Activated naive CD8-positive, alpha-beta T cell treated with anti-CD3 and anti-CD28 coated beads, Interleukin-2, amount 10 ng/mL, durations not matched to agents 7 days and 5 days (primary cell): ENCODE measurements at regions not wholly inside any gene's neighbourhood (a gene's known extent, or its start where the extent isn't known, plus 50 kb on each side); places are given as distances from the start of the nearest gene placed in this dataset.

ENCODE experiments used
- ATAC-seq: fragments of 150-1000 bp; cut with Tn5 transposase; one replicate; pipeline ENCODE4 v1.10.0; 2021; ENCODE audit warnings: low read depth, moderate library complexity
- POLR2A ChIA-PET: fragments of 350-600 bp; sonication (Branson Sonifier 250); formaldehyde crosslinking; loops from one replicate; lab custom pipeline; 2021; ENCODE audit warnings: antibody characterized with exemption; lab: Charles Lee
- DNase-seq: peaks from one replicate; pipeline ENCODE4 v3.0.0; 2021
- H3K27ac Mint-ChIP-seq: one replicate; pipeline ENCODE4 v1.8.0; 2022; ENCODE audit warnings: mild to moderate bottlenecking, mixed read lengths
- H3K27me3 Mint-ChIP-seq: one replicate; pipeline ENCODE4 v1.8.0; 2022; ENCODE audit warnings: mild to moderate bottlenecking, moderate library complexity, mixed read lengths
- H3K36me3 Mint-ChIP-seq: one replicate; pipeline ENCODE4 v1.8.0; 2021; ENCODE audit warnings: mild to moderate bottlenecking, mixed read lengths
- H3K4me1 Mint-ChIP-seq: one replicate; pipeline ENCODE4 v1.8.0; 2021; ENCODE audit warnings: mixed read lengths
- H3K4me3 Mint-ChIP-seq: one replicate; pipeline ENCODE4 v1.8.0; 2022; ENCODE audit warnings: mild to moderate bottlenecking, moderate library complexity, mixed read lengths
- H3K9me3 Mint-ChIP-seq: one replicate; pipeline ENCODE4 v1.8.0; 2021; ENCODE audit warnings: mixed read lengths

DNA sequence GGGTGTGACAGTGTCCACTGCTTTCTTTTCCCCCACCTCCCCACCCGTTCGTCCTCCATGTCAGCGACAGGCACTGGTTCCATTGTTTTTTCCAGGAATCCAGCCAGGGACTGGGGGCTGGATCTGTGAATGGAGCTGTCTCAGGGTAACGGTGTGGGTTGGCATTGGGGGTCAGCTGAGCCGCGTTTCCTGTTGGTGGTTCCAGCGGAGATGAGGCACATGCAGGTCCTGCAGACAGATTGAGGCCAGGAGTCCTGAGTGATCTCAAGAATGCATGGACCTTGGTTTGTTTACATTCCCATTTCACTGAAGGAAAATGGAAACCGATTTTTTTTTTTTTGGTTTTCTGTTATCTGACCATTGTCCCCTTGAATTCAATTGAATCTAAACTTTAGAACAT lies 303.9 kb downstream of the FGF9 start:
- DNase-seq (no peak), ATAC-seq (no peak)
- Mint-ChIP-seq H3K4me1 (no peaks in the 10 kb centered on the region), H3K36me3 (no peaks in the 10 kb centered on the region), H3K27ac (no peak overlapping the region), H3K9me3 (no peaks in the 10 kb centered on the region), H3K4me3 (no peak overlapping the region), H3K27me3 (no peaks in the 10 kb centered on the region)
- POLR2A ChIA-PET = no interaction called here

DNA sequence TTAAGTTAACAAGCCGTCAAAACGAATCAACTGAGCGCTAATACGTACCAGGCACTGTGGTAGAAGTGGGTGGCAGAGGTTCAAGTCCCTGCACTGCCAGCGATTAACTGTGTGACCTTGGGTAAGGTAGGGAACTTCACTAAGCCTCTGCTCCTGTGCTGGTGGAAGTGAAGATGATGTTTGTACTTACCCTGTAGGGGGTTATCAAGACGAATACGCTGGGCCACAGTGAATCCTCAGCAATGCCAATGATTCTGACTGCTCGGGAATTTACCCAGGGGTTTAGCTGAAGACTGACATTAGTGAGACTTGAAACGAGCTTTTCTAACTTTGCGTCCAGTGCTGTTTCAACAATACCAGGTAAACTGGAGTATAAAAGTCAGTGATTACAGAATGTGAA lies 305.3 kb downstream of the FGF9 start:
- Mint-ChIP-seq H3K4me3 (no peak overlapping the region), H3K9me3 (no peaks in the 10 kb centered on the region), H3K4me1 (no peaks in the 10 kb centered on the region), H3K27ac (no peak overlapping the region), H3K27me3 (no peaks in the 10 kb centered on the region), H3K36me3 (no peaks in the 10 kb centered on the region)
- no peak for ATAC-seq
- DNase-seq = no peak
- POLR2A ChIA-PET = no interaction called here

DNA sequence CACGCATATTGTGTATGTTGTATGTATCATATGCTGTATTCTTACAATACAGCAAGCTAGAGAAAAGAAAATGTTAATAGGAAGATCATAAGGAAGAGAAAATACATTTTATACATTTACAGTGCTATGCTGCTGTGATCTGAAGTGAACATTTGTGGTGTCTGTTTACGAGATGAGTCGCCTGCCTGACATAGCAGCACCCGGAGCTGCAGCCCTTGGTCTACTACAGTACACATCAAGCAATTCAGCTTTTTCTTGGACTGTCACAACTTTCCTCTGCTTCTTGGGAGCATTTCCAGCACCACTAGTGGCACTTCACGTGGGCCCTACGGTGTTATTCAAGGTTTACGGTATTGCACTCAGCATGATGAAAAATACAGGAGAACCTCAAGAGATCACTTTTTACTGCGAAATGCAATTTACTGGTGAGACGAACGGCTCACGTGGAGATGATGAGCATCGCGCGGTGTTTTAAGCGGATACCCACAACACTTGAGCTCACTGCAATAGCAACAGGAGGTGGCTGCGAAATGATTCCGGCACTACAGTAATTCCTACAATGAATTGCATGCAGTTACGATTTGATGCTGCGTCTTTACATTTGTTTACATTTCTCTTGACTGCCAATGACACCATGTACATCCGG lies 308.4 kb downstream of the FGF9 start:
- H3K36me3 Mint-ChIP-seq = no peaks in the 10 kb centered on the region
- H3K4me3 Mint-ChIP-seq = no peak overlapping the region
- ATAC-seq = no peak
- no peaks in the 10 kb centered on the region for H3K9me3 Mint-ChIP-seq
- POLR2A ChIA-PET = no interaction called here
- H3K27ac Mint-ChIP-seq = no peak overlapping the region
- no peaks in the 10 kb centered on the region for H3K27me3 Mint-ChIP-seq
- H3K4me1 Mint-ChIP-seq = no peaks in the 10 kb centered on the region
- DNase-seq = no peak

DNA sequence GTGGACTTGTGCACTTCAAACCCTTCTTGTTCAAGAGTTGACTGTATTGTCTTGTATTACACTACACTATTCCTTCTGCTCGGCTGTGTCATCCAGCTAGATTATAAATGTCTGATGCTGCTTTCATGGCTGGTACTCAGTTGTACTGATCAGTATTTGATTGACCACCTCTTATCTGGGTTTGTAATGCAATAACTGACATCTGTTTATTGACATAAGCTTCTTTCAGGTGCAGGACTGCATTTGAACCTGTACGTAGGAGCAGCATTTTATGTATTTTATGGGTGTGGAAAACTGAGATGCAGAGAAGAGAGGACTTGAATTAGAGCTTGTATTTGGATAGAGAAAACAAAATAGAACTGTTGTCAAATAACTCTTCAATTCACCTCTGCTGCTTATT lies 309.2 kb downstream of the FGF9 start:
- Mint-ChIP-seq H3K27me3 (no peaks in the 10 kb centered on the region), H3K4me1 (no peaks in the 10 kb centered on the region), H3K36me3 (no peaks in the 10 kb centered on the region), H3K27ac (no peak overlapping the region), H3K9me3 (no peaks in the 10 kb centered on the region), H3K4me3 (no peak overlapping the region)
- no peak for DNase-seq
- no peak for ATAC-seq
- POLR2A ChIA-PET = no interaction called here

DNA sequence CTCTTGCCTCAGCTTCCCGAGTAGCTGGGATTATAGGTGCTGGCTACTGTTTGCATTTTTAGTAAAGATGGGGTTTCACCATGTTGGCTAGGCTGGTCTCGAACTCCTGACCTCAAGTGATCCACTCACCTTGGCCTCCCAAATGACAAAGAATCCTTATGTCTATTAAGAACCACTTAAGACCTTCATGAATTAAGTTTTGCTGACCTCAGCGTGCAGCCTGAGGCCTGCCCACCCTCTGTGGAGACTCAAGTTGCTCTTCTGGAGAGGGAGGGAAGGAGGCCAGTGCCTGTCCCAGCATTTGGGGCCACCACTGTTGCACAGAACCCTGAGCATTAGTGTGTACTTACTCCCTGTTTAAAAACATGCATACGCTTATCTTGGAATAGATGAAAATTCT lies 313.3 kb downstream of the FGF9 start:
- H3K4me1 Mint-ChIP-seq = no peaks in the 10 kb centered on the region
- POLR2A ChIA-PET = no interaction called here
- no peaks in the 10 kb centered on the region for H3K36me3 Mint-ChIP-seq
- no peaks in the 10 kb centered on the region for H3K9me3 Mint-ChIP-seq
- ATAC-seq = no peak
- H3K27me3 Mint-ChIP-seq = no peaks in the 10 kb centered on the region
- no peak for DNase-seq
- no peak overlapping the region for H3K4me3 Mint-ChIP-seq
- H3K27ac Mint-ChIP-seq = no peak overlapping the region

DNA sequence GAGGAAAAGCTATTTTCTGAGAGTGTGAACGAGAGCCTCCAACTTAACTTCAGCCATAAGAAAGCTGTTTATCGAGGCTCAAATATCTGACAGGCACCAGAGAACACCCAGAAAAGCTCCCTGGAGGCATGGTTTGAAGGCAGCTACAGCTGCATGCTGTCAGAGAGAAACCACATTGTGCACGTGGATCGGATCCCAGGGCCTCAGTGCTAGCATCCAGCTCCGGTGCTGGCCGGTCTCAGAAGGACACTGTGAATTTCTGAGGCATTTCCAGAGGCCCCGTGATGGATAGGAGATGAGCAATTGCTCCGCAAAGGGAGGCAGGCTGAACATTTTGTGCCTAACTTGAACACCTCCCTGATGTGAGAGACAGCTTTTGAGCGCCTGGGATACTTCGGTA lies 315.7 kb downstream of the FGF9 start:
- no peaks in the 10 kb centered on the region for H3K9me3 Mint-ChIP-seq
- POLR2A ChIA-PET = no interaction called here
- no peaks in the 10 kb centered on the region for H3K27me3 Mint-ChIP-seq
- ATAC-seq (no peak), DNase-seq (no peak)
- H3K27ac Mint-ChIP-seq = no peak overlapping the region
- no peaks in the 10 kb centered on the region for H3K36me3 Mint-ChIP-seq
- H3K4me1 Mint-ChIP-seq = no peaks in the 10 kb centered on the region
- H3K4me3 Mint-ChIP-seq = no peak overlapping the region

DNA sequence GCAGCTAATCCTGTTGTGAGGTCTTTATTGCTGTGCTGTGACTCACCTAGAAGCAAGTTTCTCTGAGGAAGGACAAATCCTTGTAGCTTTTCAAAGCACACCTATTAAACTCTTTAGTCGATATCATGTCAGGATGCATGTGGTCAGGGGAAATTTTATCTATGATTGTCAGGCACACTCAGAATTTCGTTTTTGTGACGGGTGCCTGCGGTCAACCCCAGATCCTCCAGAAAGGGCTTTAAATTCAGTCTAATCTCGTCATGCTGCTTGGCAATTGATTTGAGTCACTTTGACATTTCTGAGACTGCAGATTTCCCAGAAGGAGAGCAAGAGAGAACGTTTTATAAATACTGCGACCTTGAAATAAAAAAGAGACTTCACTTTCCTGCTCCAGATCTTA lies 316.9 kb downstream of the FGF9 start:
- Mint-ChIP-seq H3K36me3 (no peaks in the 10 kb centered on the region), H3K9me3 (no peaks in the 10 kb centered on the region), H3K4me3 (no peak overlapping the region), H3K27me3 (no peaks in the 10 kb centered on the region), H3K27ac (no peak overlapping the region), H3K4me1 (no peaks in the 10 kb centered on the region)
- POLR2A ChIA-PET = no interaction called here
- DNase-seq = no peak
- no peak for ATAC-seq

DNA sequence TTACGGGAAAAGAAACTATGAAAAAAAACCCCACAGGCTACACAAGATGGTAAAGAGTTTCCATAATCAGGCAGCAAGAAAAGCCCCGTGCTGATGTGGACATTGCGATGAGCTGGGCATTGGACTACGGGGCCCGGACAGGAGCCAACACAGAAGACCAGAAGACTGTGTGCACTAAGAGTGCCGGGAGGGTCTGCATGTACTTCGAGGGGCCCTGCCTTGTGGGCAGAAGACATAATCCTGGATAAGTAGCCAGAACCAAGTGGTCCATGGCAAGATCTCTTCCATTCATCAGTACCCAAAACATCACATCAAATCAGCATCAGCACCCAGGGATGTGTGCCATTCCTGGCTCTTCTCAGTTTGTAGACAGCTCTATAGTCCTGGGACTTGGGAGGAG lies 317.8 kb downstream of the FGF9 start:
- DNase-seq (no peak), ATAC-seq (no peak)
- Mint-ChIP-seq H3K27ac (no peak overlapping the region), H3K9me3 (no peaks in the 10 kb centered on the region), H3K27me3 (no peaks in the 10 kb centered on the region), H3K4me3 (no peak overlapping the region), H3K36me3 (no peaks in the 10 kb centered on the region), H3K4me1 (no peaks in the 10 kb centered on the region)
- POLR2A ChIA-PET = no interaction called here

DNA sequence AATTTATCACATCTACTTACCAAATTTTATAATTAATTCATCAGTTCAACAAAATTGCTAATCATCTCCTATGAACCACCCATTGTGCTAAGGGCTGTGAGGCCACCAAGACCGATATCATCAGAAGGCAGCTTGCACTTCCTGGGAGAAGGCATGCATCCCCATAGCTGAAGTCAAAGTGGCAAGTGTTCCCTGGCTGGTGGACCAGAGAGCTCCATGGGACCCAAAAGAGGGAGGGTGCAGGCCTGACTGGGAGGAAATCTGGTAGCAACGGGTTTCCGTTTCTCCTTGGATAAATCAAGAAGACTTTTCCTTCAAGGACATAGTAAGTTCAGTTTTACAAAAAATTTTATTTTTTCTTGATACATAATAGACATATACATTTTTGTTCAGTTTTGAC lies 325.2 kb downstream of the FGF9 start:
- POLR2A ChIA-PET = no interaction called here
- H3K9me3 Mint-ChIP-seq = no peaks in the 10 kb centered on the region
- H3K36me3 Mint-ChIP-seq = no peaks in the 10 kb centered on the region

DNA sequence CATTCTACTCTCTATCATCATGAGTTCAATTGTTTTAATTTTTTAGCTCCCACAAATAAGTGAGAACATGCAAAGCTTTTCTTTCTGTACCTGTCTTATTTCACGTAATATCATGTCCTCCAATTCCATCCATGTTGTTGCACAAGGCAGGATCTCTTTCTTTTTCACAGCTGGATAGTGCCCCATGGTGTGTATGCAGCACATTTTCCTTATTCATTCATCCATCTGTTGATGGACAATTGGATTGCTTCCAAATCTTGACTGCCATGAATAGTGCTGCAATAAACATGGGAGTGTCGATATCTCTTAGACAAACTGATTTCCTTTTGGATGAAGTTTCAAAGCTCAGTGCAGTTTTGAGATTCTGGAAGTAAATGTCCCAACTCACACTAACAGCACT lies 326.9 kb downstream of the FGF9 start:
- no peak for ATAC-seq
- Mint-ChIP-seq H3K27me3 (no peaks in the 10 kb centered on the region), H3K9me3 (no peaks in the 10 kb centered on the region), H3K27ac (no peak overlapping the region), H3K4me1 (no peaks in the 10 kb centered on the region), H3K36me3 (no peaks in the 10 kb centered on the region), H3K4me3 (no peak overlapping the region)
- POLR2A ChIA-PET = no interaction called here
- DNase-seq = no peak

More for the DNA sequence above, 325.2 kb downstream of the FGF9 start:
- Mint-ChIP-seq H3K27me3 (no peaks in the 10 kb centered on the region), H3K4me3 (no peak overlapping the region), H3K27ac (no peak overlapping the region), H3K4me1 (no peaks in the 10 kb centered on the region)
- no peak for ATAC-seq
- DNase-seq = no peak

DNA sequence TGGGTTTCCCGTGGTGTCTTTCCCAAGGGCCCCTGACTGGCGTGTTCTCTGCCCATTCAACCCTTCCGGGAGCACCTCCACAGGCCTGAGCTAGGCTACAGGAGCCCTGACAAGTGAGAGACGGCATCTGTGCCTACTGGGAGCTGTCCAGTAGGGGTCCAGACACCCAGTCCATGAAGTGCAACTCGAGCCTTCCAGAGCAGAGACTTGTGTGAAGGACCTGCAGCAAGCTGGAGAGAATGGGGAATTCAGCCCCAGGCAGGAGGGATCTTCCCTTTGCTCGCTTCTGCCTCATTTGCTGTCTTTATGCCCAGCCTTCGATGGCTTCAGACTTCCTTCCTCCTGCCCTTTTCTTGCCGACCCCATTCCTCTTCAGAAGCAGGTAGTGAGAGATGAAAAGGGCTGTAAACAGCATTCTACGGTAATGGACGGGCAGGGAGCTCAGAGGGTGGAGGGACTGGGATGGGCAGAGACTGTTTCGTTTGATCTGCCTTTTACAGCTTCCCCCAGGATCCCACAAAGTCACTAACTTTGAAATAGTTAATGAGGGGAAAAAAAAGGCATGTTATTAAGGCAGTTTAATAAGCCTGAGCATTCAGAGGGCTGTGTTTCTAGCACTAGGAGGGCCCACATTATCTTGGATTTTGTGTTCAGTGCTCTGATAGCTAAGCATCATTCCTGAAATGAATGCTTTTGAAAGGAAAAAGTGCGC lies 327.6 kb downstream of the FGF9 start:
- ATAC-seq (no peak), DNase-seq (no peak)
- Mint-ChIP-seq H3K4me3 (no peak overlapping the region), H3K36me3 (no peaks in the 10 kb centered on the region), H3K27me3 (no peaks in the 10 kb centered on the region), H3K4me1 (no peaks in the 10 kb centered on the region), H3K9me3 (no peaks in the 10 kb centered on the region), H3K27ac (no peak overlapping the region)
- POLR2A ChIA-PET = no interaction called here

DNA sequence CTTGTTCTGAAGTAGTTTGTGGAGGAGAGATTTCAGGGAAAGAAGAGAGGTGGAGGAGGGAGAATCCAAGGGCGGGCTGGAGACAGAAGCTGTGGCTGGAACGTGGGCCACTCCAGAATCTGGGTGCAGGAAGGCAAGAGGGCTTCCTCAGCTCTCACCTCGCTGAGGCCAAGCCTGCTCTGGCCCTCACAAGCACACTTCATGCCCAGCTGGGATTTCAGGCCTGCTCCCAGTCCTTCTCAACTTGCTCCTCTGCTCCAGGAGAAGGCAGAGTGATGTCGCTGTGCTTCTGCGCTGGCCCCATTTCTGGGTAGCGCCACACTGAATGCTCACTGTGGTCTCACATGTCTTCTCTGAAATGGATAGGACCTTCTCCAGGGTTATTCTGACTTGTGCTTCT lies 328.8 kb downstream of the FGF9 start:
- Mint-ChIP-seq H3K4me1 (no peaks in the 10 kb centered on the region), H3K36me3 (no peaks in the 10 kb centered on the region), H3K27ac (no peak overlapping the region), H3K27me3 (no peaks in the 10 kb centered on the region), H3K4me3 (no peak overlapping the region), H3K9me3 (no peaks in the 10 kb centered on the region)
- ATAC-seq = no peak
- no peak for DNase-seq
- POLR2A ChIA-PET = no interaction called here

DNA sequence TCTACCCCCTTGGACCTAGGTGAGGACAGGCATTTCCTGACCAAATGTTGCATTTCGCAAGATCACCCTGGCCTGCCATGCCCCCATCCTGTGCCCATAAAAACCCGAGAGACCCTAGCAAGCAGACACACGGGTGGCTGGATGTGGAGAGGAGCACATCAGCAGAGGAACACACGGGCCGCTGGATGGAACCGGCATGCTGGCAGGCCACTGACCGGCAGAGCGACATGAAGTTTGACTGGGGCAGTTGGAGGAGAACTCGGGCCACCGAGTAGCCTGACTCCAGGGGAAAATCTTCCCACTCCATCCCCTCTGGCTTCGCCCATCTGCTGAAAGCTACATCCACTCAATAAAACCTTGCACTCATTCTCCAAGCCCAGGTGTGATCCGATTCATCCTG lies 329.3 kb downstream of the FGF9 start:
- no peaks in the 10 kb centered on the region for H3K27me3 Mint-ChIP-seq
- no peaks in the 10 kb centered on the region for H3K36me3 Mint-ChIP-seq
- H3K4me3 Mint-ChIP-seq = no peak overlapping the region
- H3K9me3 Mint-ChIP-seq = no peaks in the 10 kb centered on the region
- POLR2A ChIA-PET = no interaction called here
- no peak for ATAC-seq
- H3K4me1 Mint-ChIP-seq = no peaks in the 10 kb centered on the region
- DNase-seq = no peak
- no peak overlapping the region for H3K27ac Mint-ChIP-seq

DNA sequence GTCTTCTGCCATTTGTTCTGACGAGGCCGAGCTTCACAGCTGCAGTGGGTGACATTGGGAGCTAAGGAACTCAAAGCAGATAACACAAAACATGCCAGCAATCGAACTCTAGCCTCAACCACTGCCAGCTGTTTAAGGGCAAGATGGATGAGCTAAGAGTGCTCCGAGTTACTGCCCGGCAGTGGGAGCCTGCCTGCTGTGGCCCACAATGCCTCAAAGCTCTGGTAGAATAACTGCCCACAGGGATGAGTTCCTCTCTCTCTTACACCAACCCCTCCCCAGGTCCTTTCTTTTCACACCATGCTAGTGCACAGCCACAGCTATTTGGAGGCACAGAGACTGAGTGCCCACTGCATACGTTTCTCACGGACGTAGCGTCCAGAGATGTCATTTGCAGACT lies 330.5 kb downstream of the FGF9 start:
- H3K4me3 Mint-ChIP-seq = no peak overlapping the region
- no peaks in the 10 kb centered on the region for H3K36me3 Mint-ChIP-seq
- H3K9me3 Mint-ChIP-seq = no peaks in the 10 kb centered on the region
- no peaks in the 10 kb centered on the region for H3K4me1 Mint-ChIP-seq
- POLR2A ChIA-PET = no interaction called here
- no peak for ATAC-seq
- no peaks in the 10 kb centered on the region for H3K27me3 Mint-ChIP-seq
- DNase-seq = no peak
- no peak overlapping the region for H3K27ac Mint-ChIP-seq
